OCI-LY3 (cell line): ENCODE measurements at regions not wholly inside any gene's neighbourhood (a gene's known extent, or its start where the extent isn't known, plus 50 kb on each side); places are given as distances from the start of the nearest gene placed in this dataset.
A peak's percentile ranks its signal among the peaks of the same experiment; 100 is the strongest.

ENCODE experiments used
- H2AFZ ChIP-seq: fragments of 200-600, 300-600 bp; shearing (Covaris generic); 2 replicates; pipeline ENCODE4 v1.6.0; 2014; ENCODE audit warnings: antibody characterized with exemption, low read depth, low read length
- H3K27ac ChIP-seq: fragments of 200-600, 300-600 bp; sonication (generic); 2 replicates; pipeline ENCODE4 v1.5.1; 2014; ENCODE audit warnings: mild to moderate bottlenecking, low read length, moderate library complexity, mixed read lengths
- H3K27me3 ChIP-seq: fragments of 200-600, 300-600 bp; sonication (generic); 2 replicates; pipeline ENCODE4 v1.6.1; 2014; ENCODE audit warnings: low read depth, low read length, mixed read lengths
- H3K36me3 ChIP-seq: fragments of 200-600, 300-600 bp; sonication (generic); replicated peaks from 2 replicates; pipeline ENCODE3; 2014; ENCODE audit warnings: low read depth, low read length, mixed read lengths
- H3K4me1 ChIP-seq: fragments of 300-600, 200-600 bp; sonication (generic); 2 replicates; pipeline ENCODE4 v1.6.1; 2014; ENCODE audit warnings: low read length, mixed read lengths
- H3K4me2 ChIP-seq: fragments of 200-600, 300-600 bp; sonication (generic); 2 replicates; pipeline ENCODE4 v1.6.1; 2014; ENCODE audit warnings: low read length, mixed read lengths
- H3K4me3 ChIP-seq: fragments of 300-600, 200-600 bp; sonication (generic); 2 replicates; pipeline ENCODE4 v1.5.1; 2014; ENCODE audit warnings: antibody characterized with exemption, mild to moderate bottlenecking, low read length, moderate library complexity
- H3K79me2 ChIP-seq: fragments of 300-600, 200-600 bp; shearing (Covaris generic); 2 replicates; pipeline ENCODE4 v1.6.1; 2014; ENCODE audit warnings: mild to moderate bottlenecking, low read length, mixed read lengths
- H3K9ac ChIP-seq: fragments of 300-600, 200-600 bp; shearing (Covaris generic); 2 replicates; pipeline ENCODE4 v1.6.0; 2014; ENCODE audit warnings: mild to moderate bottlenecking, low read length, moderate library complexity
- H3K9me3 ChIP-seq: fragments of 200-600, 300-600 bp; shearing (Covaris generic); 2 replicates; pipeline ENCODE4 v1.6.1; 2014; ENCODE audit warnings: low read length, mixed read lengths; ENCODE audit not compliant: insufficient read depth
- H4K20me1 ChIP-seq: fragments of 200-600, 300-600 bp; sonication (generic); 2 replicates; pipeline ENCODE4 v1.6.1; 2016; ENCODE audit warnings: low read length, mixed read lengths; ENCODE audit not compliant: insufficient read depth
- EZH2phosphoT487 ChIP-seq: fragments of 200-600 bp; shearing (Covaris generic); IDR thresholded peaks from 2 replicates; pipeline ENCODE4 v1.6.1; 2018; ENCODE audit warnings: antibody characterized with exemption, mixed run types, low read depth
- TF ChIP-seq, protein P1 (sequence below): fragments of 200-600, 300-600 bp; sonication (generic); IDR thresholded peaks from 2 replicates; pipeline ENCODE4 v1.5.1; 2014; ENCODE audit warnings: antibody characterized with exemption, low read length, low read depth

DNA sequence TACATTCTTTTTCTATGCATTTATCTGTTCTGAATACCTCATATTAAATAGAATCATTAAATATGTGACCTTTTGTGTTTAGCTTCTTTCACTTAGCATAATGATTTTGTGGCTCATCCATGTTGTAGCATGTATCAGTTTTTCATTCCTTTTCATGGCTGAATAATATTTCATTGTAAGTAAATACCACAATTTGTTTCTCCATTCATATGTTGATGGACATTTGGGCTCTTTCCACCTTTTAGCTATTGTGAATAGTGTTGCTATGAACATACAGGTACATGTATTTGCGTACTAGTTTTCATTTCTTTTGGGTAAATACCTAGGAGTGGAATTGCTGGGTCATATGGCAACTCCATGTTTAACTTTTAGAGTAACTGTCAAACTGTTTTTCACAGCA is 85.1 kb downstream of the GNL3L start:
- TF ChIP-seq, protein P1, sequence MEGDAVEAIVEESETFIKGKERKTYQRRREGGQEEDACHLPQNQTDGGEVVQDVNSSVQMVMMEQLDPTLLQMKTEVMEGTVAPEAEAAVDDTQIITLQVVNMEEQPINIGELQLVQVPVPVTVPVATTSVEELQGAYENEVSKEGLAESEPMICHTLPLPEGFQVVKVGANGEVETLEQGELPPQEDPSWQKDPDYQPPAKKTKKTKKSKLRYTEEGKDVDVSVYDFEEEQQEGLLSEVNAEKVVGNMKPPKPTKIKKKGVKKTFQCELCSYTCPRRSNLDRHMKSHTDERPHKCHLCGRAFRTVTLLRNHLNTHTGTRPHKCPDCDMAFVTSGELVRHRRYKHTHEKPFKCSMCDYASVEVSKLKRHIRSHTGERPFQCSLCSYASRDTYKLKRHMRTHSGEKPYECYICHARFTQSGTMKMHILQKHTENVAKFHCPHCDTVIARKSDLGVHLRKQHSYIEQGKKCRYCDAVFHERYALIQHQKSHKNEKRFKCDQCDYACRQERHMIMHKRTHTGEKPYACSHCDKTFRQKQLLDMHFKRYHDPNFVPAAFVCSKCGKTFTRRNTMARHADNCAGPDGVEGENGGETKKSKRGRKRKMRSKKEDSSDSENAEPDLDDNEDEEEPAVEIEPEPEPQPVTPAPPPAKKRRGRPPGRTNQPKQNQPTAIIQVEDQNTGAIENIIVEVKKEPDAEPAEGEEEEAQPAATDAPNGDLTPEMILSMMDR, result no peak
- Histone ChIP-seq H3K9ac (no peak overlapping the region), H3K9me3 (no peaks in the 10 kb centered on the region), H3K4me1 (no peaks in the 10 kb centered on the region), H3K27me3 (no peaks in the 10 kb centered on the region), H3K27ac (no peak overlapping the region), H3K4me3 (no peak overlapping the region), H4K20me1 (no peaks in the 10 kb centered on the region), H3K36me3 (no peaks in the 10 kb centered on the region), H3K79me2 (no peaks in the 10 kb centered on the region), H3K4me2 (no peak overlapping the region), H2AFZ (no peak overlapping the region)

DNA sequence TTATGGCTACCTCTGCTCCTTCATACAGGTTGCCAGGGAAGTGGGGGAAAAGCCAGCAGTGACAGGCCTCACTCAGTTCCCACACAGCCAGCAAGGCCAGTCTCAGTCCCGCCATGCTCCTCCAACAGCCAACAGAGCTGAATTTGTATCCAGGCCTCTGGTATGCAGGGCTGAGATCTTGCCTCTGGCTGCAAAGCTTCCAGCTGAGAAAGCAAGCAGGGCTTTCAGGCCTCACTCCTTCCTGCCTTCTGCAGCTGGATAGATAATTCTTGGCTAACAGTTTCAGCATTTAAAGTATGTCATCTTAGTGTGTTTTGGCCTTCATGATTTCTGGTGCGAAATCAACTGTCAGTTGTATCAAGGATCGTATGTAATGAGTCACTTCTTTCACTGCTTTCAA is 103.6 kb downstream of the GNL3L start:
- TF ChIP-seq, protein P1, result no peak
- TF ChIP-seq EZH2phosphoT487, result no peak
- no peaks in the 10 kb centered on the region for H4K20me1 ChIP-seq
- H3K36me3 ChIP-seq, result no peaks in the 10 kb centered on the region
- H3K27ac ChIP-seq, result no peak overlapping the region
- no peak overlapping the region for H3K4me2 ChIP-seq
- no peaks in the 10 kb centered on the region for H3K9me3 ChIP-seq
- H3K79me2 ChIP-seq, result no peaks in the 10 kb centered on the region
- H3K4me1 ChIP-seq, result peaks cover 1% of the 10 kb centered on the region
- no peaks in the 10 kb centered on the region for H3K27me3 ChIP-seq
- no peak overlapping the region for H3K4me3 ChIP-seq
- no peak overlapping the region for H3K9ac ChIP-seq
- no peak overlapping the region for H2AFZ ChIP-seq

DNA sequence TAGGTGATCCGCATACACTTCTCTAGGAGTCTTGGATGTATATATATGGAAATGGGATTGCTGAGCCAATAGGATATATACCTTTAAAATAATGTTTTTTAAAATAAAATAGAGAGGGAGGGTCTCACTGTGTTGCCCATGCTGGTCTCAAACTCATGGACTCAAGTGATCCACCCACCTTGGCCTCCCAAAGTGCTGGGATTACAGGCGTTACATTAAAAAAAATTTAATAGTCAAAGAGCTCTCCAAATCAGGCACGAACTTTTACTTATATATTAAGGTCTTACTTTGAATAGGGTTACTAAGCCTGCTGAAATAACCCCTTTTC is 109.0 kb downstream of the GNL3L start:
- H3K79me2 ChIP-seq, result no peaks in the 10 kb centered on the region
- peak overlapping the region; percentile 74 for H3K9ac ChIP-seq
- H3K27ac ChIP-seq, result peak overlapping the region; percentile 87
- peak overlapping the region; percentile 76 for H3K4me3 ChIP-seq
- H4K20me1 ChIP-seq, result no peaks in the 10 kb centered on the region
- peaks cover 10% of the 10 kb centered on the region for H3K4me1 ChIP-seq
- no peaks in the 10 kb centered on the region for H3K36me3 ChIP-seq
- H3K9me3 ChIP-seq, result no peaks in the 10 kb centered on the region
- peak overlapping the region; percentile 91 for H3K4me2 ChIP-seq
- no peak overlapping the region for H2AFZ ChIP-seq
- TF ChIP-seq, protein P1, result no peak
- no peak for TF ChIP-seq EZH2phosphoT487
- H3K27me3 ChIP-seq, result no peaks in the 10 kb centered on the region

DNA sequence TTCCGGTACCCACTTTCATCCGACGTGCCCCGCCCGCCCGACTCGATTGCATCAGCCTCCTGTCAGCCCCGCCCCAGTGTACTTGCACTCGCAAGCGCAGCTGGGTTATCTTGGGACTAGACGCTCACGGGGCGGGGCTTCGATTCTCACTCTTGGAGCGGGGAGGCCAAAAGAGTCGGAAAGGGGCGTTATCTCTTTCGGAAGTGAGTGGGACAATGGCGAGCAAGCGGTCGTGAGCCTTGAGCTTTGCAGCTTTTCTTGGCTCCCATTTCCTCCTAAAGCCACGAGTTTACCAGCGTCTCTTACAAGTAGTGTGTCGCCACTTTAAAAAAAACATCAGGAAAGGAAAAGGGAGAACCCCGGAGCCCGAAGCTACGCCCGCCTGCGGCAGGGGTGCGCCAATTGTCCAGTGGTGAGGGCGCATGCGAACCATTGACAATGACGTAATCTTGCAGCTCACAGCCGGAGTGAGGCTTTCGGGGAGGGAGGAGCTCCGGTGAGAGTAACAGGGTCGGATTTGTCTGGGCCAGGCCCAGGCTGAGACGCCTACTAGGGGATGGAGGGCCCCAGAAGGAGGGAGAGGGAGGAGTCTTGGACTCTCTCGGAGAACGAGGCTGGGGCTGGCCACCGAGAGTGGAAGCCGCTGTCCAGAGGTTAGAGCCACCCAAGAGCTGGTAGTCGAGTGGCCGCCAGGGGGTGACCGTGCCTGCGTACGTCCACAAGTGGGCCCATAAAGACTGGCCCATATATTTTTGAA is 109.5 kb downstream of the GNL3L start:
- Histone ChIP-seq H3K36me3 (no peaks in the 10 kb centered on the region), H3K4me2 (peak overlapping the region; percentile 91), H3K9me3 (no peaks in the 10 kb centered on the region), H3K9ac (peak overlapping the region; percentile 74), H3K27me3 (no peaks in the 10 kb centered on the region), H4K20me1 (no peaks in the 10 kb centered on the region), H3K4me3 (peak overlapping the region; percentile 76), H3K79me2 (no peaks in the 10 kb centered on the region), H3K27ac (peak overlapping the region; percentile 87), H2AFZ (peak overlapping the region; percentile 85), H3K4me1 (peaks cover 10% of the 10 kb centered on the region)
- TF ChIP-seq, protein P1, result peak; percentile 57
- TF ChIP-seq EZH2phosphoT487, result no peak
